Fibroblast of peridontal ligament (primary cell): ENCODE measurements at regions not wholly inside any gene's neighbourhood (a gene's known extent, or its start where the extent isn't known, plus 50 kb on each side); places are given as distances from the start of the nearest gene placed in this dataset.
"Not testable (repeated sequence)": the region's sequence is repeated elsewhere in the genome, so short reads cannot be mapped to it uniquely, and the experiment has no call there.

Experiments
- DNase-seq: peaks from one replicate; pipeline ENCODE4 v3.0.0-alpha.2; 2010; ENCODE audit errors: extremely low read depth

- DNase-seq, result no peak
Observed at GRCh38 chr2:208935531-208935930, 488.3 kb upstream of the MAP2 start.

- no peak for DNase-seq
Observed at GRCh38 chr2:208937521-208937920, 486.3 kb upstream of the MAP2 start.

GRCh38 chr2:208939852-208940251, 484.0 kb upstream of the MAP2 start:
- DNase-seq, result no peak

- DNase-seq, result no peak
Observed at GRCh38 chr2:208945719-208946256, 478.1 kb upstream of the MAP2 start.

- no peak for DNase-seq
Observed at GRCh38 chr2:208948073-208948472, 475.8 kb upstream of the MAP2 start.

- DNase-seq, result no peak
Observed at GRCh38 chr2:208970070-208970469, 453.8 kb upstream of the MAP2 start.

- DNase-seq, result no peak
Observed at GRCh38 chr2:208977582-208977981, 446.3 kb upstream of the MAP2 start.

- DNase-seq, result no peak
Observed at GRCh38 chr2:208978946-208979345, 444.9 kb upstream of the MAP2 start.

- no peak for DNase-seq
Observed at GRCh38 chr2:208980321-208980720, 443.5 kb upstream of the MAP2 start.

- DNase-seq, result no peak
Observed at GRCh38 chr2:208982831-208983230, 441.0 kb upstream of the MAP2 start.

GRCh38 chr2:208983486-208983885, 440.4 kb upstream of the MAP2 start:
- DNase-seq, result no peak

- no peak for DNase-seq
Observed at GRCh38 chr2:208984376-208985090, 439.3 kb upstream of the MAP2 start.

- no peak for DNase-seq
Observed at GRCh38 chr2:208985644-208986043, 438.2 kb upstream of the MAP2 start.

GRCh38 chr2:208990716-208991115, 433.1 kb upstream of the MAP2 start:
- DNase-seq, result no peak

GRCh38 chr2:208999911-209000310, 423.9 kb upstream of the MAP2 start:
- no peak for DNase-seq

GRCh38 chr2:209002054-209002453, 421.8 kb upstream of the MAP2 start:
- no peak for DNase-seq

- no peak for DNase-seq
Observed at GRCh38 chr2:209005371-209005770, 418.5 kb upstream of the MAP2 start.

- DNase-seq, result no peak
Observed at GRCh38 chr2:209008636-209009287, 415.1 kb upstream of the MAP2 start.

- DNase-seq, result not testable (repeated sequence)
Observed at GRCh38 chr2:209018633-209019032, 405.2 kb upstream of the MAP2 start.

GRCh38 chr2:209029249-209029648, 394.6 kb upstream of the MAP2 start:
- no peak for DNase-seq

GRCh38 chr2:209044307-209044706, 379.5 kb upstream of the MAP2 start:
- no peak for DNase-seq

GRCh38 chr2:209046163-209046562, 377.7 kb upstream of the MAP2 start:
- DNase-seq, result no peak

GRCh38 chr2:209049608-209050007, 374.2 kb upstream of the MAP2 start:
- no peak for DNase-seq
